Activated T-cell treated with anti-CD3 and anti-CD28 coated beads, Interleukin-2, amount 50 U/mL, for 72 hours (primary cell): ENCODE measurements at regions not wholly inside any gene's neighbourhood (a gene's known extent, or its start where the extent isn't known, plus 50 kb on each side); places are given as distances from the start of the nearest gene placed in this dataset.

Experiments
- ATAC-seq, 2 donors: fragments of 150-1000 bp; cut with Tn5 transposase; replicated peaks in 1 of 2; 2 replicates each; pipeline ENCODE4 v1.10.0; 2021; ENCODE audit warnings: moderate library complexity in 2 of 2, mild to moderate bottlenecking in 1 of 2
- DNase-seq, 2 donors: peaks; one replicate each; pipeline ENCODE4 v3.0.0; 2021 to 2022; ENCODE audit warnings: mixed read lengths in 1 of 2
- H3K27ac Mint-ChIP-seq: one replicate; pipeline ENCODE4 v1.8.0; 2022; ENCODE audit warnings: mild to moderate bottlenecking, moderate library complexity, mixed read lengths
- H3K27me3 Mint-ChIP-seq: one replicate; pipeline ENCODE4 v1.8.0; 2022; ENCODE audit warnings: low read depth, mixed read lengths
- H3K36me3 Mint-ChIP-seq, 2 donors: one replicate each; pipeline ENCODE4 v1.8.0; 2022; ENCODE audit warnings: mixed read lengths in 2 of 2, mild to moderate bottlenecking in 1 of 2; ENCODE audit not compliant: insufficient read depth in 2 of 2
- H3K4me1 Mint-ChIP-seq: one replicate; pipeline ENCODE4 v1.8.0; 2022; ENCODE audit warnings: low read depth, mixed read lengths
- H3K4me3 Mint-ChIP-seq, 2 donors: one replicate each; pipeline ENCODE4 v1.8.0; 2022; ENCODE audit warnings: mild to moderate bottlenecking in 2 of 2, mixed read lengths in 2 of 2, moderate library complexity in 2 of 2
- H3K9me3 Mint-ChIP-seq, 2 donors: one replicate each; pipeline ENCODE4 v1.8.0; 2022; ENCODE audit warnings: mixed read lengths in 2 of 2

DNA sequence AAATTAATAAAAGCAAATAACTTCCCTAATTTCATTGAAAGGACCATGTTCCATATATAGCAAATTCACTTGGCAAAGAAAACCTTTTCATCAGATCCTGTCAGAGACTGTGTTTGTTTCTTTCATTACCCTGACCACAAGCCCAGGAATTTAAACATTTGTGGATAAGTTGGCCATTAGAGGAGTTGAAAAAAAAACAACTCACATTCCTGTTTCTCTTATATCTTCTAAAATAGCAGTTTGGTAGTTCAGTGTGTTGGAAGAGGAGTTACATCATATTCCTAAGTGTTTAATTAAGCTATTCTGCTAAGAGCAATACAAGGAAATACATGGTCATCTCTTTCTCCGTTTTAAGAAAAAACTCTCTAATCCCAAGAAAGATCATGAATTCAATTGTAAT, 505.6 kb downstream of the TLE1 start:
- ATAC-seq (no peak), DNase-seq (no peak)
- no peaks in the 10 kb centered on the region for H3K27me3 Mint-ChIP-seq
- H3K4me3 Mint-ChIP-seq = no peak overlapping the region
- no peak overlapping the region for H3K27ac Mint-ChIP-seq
- H3K36me3 Mint-ChIP-seq = no peaks in the 10 kb centered on the region
- peaks cover 0 to 2% of the 10 kb centered on the region in 2 donors for H3K9me3 Mint-ChIP-seq
- no peaks in the 10 kb centered on the region for H3K4me1 Mint-ChIP-seq

DNA sequence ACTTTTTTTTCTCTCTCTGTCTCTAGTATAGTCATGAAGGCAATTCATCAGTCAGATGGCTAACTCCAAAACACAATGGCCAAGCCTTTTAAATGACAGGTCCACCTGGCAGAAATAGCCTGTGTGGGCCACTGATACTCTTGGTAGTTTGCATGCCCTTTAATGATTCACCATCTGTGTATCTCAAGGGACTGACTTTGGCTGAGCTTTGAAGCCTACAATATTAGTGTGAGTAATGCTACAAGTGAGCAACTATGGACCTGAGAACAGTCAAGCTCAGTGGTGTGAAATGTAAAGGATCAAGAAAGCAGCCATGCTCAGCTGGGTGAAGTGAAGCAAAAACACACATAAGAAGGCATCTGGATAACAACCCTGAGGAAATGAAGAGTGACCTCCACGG, 506.9 kb downstream of the TLE1 start:
- Mint-ChIP-seq H3K27ac (no peak overlapping the region), H3K4me1 (no peaks in the 10 kb centered on the region), H3K36me3 (no peaks in the 10 kb centered on the region), H3K27me3 (no peaks in the 10 kb centered on the region), H3K9me3 (peaks cover 0 to 2% of the 10 kb centered on the region in 2 donors), H3K4me3 (no peak overlapping the region)
- ATAC-seq = no peak
- DNase-seq = no peak

DNA sequence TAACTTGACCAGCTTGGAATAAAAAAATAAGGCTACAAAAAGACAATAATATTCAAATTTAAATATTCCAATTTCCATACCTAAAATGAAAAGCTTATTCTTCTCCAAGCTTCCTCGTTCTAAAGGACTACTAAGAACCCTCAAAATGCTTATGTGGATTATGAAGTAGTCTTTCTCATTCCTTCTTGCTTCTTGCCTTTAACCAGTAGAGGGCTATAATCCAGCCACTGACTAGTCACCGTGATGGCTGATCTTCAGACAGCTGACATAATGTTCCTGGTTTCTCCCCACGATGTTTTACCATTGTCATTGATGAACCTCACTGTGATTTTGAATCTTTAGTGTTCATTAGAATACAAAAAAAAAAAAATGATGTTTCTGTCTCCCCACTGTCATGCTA, 515.3 kb downstream of the TLE1 start:
- no peak for ATAC-seq
- DNase-seq = no peak
- Mint-ChIP-seq H3K27ac (no peak overlapping the region), H3K9me3 (peaks cover 2 to 4% of the 10 kb centered on the region in 2 donors), H3K36me3 (no peaks in the 10 kb centered on the region), H3K4me1 (no peaks in the 10 kb centered on the region), H3K27me3 (no peaks in the 10 kb centered on the region), H3K4me3 (no peak overlapping the region)

DNA sequence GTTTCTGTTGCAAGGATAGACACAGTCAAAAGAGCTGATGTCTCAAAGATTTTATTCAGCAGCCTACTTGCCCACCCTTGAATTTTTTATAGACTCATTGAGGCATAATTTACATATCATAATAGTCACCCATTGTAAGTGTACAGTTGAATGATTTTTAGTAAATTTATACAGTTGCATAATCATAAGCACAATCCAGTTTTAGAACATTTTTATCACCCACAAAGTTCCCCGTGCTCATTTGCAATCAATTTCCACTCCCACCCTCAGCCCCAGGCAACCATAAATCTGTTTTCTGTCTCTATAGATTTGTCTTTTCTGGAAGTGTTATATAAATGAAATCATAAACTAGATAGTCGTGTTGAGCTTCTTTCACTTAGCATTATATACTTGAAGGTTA, 517.7 kb downstream of the TLE1 start:
- no peaks in the 10 kb centered on the region for H3K4me1 Mint-ChIP-seq
- no peak overlapping the region for H3K27ac Mint-ChIP-seq
- H3K36me3 Mint-ChIP-seq = no peaks in the 10 kb centered on the region
- peaks cover 5 to 11% of the 10 kb centered on the region in 2 donors for H3K9me3 Mint-ChIP-seq
- no peaks in the 10 kb centered on the region for H3K27me3 Mint-ChIP-seq
- no peak for DNase-seq
- ATAC-seq = no peak
- H3K4me3 Mint-ChIP-seq = no peak overlapping the region

DNA sequence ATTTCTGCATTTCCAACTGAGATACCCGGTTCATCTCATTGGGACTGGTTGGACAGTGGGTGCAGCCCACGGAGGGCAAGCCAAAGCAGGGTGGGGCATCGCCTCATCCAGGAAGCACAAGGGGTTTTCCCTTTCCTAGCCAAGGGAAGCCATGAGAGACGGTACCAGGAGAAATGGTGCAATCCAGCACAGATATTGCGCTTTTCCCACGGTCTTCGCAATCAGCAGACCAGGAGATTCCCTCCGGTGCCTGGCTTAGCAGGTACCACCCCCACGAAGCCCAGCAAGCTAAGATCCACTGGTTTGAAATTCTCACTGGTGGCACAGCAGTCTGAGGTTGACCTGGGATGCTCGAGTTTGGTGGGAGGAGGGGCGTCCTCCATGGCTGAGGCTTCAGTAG, 527.0 kb downstream of the TLE1 start:
- Mint-ChIP-seq H3K27ac (no peak overlapping the region), H3K9me3 (peaks cover 15 to 16% of the 10 kb centered on the region in 2 donors), H3K4me3 (no peak overlapping the region), H3K27me3 (peaks cover 2% of the 10 kb centered on the region), H3K36me3 (peaks cover 0 to 2% of the 10 kb centered on the region in 2 donors), H3K4me1 (no peaks in the 10 kb centered on the region)
- ATAC-seq (no peak), DNase-seq (no peak)

DNA sequence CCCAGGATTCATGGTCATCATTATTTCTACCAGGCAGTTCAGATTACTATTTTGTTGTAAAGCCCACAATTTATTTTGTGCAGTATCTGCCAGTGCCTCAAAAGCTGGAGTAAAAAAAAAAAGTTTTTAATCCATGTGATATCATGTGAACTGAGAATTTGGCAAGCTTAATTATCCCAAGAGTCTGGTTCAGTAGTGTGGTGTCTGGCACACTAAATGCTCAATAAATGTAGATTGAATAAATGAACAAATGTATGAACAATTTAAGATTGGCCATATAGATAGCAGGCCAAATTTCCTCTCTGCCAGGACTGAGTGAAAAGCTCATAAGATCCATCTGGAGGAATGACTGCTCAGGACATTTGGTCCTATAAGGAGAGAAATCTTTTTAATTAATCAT, 533.0 kb downstream of the TLE1 start:
- Mint-ChIP-seq H3K36me3 (no peaks in the 10 kb centered on the region), H3K4me1 (no peaks in the 10 kb centered on the region), H3K4me3 (no peak overlapping the region), H3K27me3 (peaks cover 7% of the 10 kb centered on the region), H3K27ac (no peak overlapping the region), H3K9me3 (peaks cover 8 to 9% of the 10 kb centered on the region in 2 donors)
- DNase-seq (no peak), ATAC-seq (no peak)

DNA sequence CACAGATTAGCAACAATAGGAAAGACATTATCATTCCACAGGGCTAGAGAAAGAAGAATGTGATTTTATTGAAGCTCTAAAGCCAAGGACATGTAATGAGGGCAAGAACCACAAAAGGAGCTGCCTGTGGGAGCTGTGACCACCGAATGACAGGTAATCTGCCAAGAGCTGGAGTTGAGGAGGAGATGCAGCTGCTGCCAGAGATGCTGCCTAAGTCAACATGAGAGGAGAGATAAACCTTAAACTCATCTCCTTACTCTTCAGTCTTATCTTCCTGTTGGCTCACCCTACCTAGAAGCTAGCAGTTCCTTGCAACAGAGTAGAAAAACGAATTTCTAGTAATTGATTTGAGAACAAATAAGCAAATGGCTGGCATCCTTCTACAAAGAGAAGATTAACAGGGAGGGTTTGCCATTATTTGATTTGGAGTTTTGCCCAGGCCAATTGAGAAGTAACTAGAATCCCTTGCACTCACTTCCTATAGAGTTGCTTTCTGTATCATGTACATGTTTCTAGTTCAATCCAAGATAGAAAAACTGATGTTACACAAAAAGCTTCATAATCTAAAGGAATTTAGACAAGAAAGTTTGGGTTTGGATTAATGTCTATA, 539.2 kb downstream of the TLE1 start:
- Mint-ChIP-seq H3K27ac (no peak overlapping the region), H3K27me3 (no peaks in the 10 kb centered on the region), H3K4me1 (peaks cover 4% of the 10 kb centered on the region), H3K36me3 (no peaks in the 10 kb centered on the region), H3K9me3 (peaks cover 4 to 7% of the 10 kb centered on the region in 2 donors), H3K4me3 (no peak overlapping the region)
- ATAC-seq (no peak), DNase-seq (no peak)

DNA sequence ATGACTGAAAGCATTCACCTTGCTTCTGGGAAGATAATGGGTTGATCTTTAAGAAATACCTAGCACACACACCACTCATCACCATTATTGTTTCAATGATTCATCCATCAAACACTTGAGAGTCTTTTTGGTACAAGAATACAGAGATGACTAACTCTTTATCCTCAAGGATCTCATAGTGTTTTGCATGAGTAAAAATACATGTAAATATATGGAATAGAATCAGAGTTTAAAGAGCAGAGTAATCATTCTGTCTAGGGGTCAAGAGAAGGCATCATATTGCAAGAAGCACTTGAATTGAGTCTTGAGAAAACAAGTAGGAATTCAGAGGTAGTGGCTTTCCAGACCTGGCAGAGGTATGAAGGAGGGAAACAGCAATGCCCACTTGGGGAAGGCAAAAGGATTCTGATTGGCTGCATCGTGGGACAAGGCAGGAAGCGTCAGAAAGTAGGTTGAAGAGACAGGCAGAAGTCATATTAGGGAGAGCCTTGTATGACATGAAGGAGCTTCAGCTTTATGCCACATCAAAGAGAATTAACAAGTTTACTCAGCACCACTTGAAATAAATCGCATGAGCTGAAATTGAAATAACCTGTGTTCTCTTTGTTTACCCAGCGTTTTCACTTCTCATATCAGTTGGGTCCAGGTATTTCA, 542.5 kb downstream of the TLE1 start:
- Mint-ChIP-seq H3K36me3 (no peaks in the 10 kb centered on the region), H3K4me3 (no peak overlapping the region), H3K27ac (no peak overlapping the region), H3K9me3 (peaks cover 2 to 6% of the 10 kb centered on the region in 2 donors), H3K27me3 (no peaks in the 10 kb centered on the region), H3K4me1 (peaks cover 4% of the 10 kb centered on the region)
- DNase-seq (no peak), ATAC-seq (no peak)

DNA sequence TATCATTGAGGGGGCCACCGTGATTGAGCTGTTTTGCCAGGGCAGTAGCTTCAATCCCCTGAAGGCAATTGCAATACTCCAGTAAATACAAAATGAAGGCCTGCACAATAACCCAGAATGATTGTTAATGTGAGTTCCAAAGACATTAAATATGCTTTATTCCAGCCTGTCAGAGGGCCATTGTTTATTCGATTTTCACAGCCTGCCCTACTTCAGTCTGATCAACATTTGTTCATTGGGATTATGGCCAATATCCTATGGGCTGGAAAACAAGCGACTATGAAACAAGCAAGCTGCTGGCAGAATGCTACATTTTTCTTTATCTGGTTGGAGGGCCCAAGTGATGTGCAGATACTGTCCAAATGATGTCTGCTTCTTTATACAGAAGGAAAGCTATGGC, 543.1 kb downstream of the TLE1 start:
- Mint-ChIP-seq H3K27me3 (no peaks in the 10 kb centered on the region), H3K36me3 (no peaks in the 10 kb centered on the region), H3K9me3 (peaks cover 2 to 6% of the 10 kb centered on the region in 2 donors), H3K4me1 (peaks cover 4% of the 10 kb centered on the region), H3K4me3 (no peak overlapping the region), H3K27ac (no peak overlapping the region)
- DNase-seq = no peak
- no peak for ATAC-seq

DNA sequence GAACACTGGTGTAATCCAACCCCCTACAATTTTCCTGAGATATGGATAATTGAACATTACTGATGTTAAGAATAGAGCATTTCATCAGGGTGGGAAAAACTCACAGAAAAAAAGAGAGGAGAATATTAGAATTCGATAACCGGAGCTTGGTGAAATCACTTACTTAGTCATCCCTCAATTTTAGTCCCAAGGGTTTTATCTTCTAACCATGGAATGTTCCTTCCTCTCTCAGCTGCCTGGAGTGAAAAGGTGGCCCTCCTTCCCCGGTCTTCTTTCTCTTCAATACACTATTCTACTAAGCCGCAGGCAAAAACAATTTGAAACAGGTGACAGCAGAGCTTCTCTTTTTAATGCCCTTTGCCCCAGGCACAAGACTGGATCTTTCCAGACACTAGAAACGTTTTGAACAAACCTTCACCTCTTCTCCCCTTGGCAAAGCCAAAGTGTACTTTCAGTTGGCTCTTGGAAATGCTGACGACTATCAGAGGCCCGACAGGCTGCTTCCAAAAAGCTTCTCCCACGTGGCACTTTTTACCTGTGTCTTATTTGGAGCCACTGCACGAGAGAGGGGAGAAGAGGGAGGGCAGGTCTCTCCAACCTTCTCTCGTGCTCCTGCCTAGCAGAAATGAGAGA, 543.9 kb downstream of the TLE1 start:
- Mint-ChIP-seq H3K4me1 (peaks cover 4% of the 10 kb centered on the region), H3K27me3 (no peaks in the 10 kb centered on the region), H3K36me3 (no peaks in the 10 kb centered on the region), H3K9me3 (peaks cover 2 to 6% of the 10 kb centered on the region in 2 donors), H3K27ac (no peak overlapping the region), H3K4me3 (no peak overlapping the region)
- ATAC-seq (no peak), DNase-seq (no peak)

DNA sequence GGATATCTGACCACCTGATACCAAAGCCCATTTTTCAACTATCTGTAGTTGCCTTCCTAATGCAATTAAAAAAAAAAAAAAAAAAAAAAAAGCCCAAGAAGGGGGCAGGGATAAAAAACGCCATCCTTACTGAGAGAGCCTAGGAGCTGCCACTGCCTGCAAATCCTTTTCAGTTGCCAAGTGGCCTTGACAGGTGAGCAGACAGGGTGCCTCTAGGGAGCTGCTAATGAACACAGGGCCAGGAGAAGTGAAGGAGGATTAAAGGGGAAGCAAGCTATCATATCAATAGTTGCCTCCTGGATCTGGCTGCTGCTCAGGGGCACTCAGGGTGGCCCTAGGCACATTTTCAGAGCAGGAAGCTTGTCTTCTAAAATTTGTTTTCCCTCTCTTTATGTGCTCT, 547.4 kb downstream of the TLE1 start:
- Mint-ChIP-seq H3K36me3 (no peaks in the 10 kb centered on the region), H3K27ac (no peak overlapping the region)

DNA sequence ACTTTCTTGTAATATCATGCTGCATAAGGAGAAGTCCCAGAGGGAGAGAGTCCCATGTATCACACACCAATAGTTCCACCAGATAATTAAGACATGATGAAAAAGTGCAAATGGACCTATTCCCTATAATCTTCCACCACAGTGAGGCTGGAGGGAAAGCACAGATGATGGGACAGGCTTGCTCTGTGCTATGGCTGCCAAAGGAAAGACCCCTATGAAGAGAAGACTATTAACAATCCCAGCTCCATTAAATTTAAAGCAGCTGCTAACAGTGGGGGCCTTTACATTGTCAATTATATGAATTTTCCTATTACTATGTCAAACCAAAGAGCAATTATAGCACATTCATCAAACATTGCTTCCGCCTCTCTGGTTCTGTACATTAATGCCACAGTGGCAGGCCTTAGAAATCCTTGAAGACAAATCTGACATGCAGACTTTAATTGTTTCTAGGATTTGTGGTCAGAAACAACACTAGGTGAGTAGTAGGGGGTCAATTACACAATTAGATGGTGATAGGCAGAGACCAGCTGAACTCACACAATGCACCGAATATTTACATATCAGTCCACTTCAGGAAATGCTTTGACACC, 551.3 kb downstream of the TLE1 start:
- ATAC-seq (no peak), DNase-seq (no peak)
- Mint-ChIP-seq H3K4me1 (no peaks in the 10 kb centered on the region), H3K27ac (no peak overlapping the region), H3K27me3 (no peaks in the 10 kb centered on the region), H3K36me3 (no peaks in the 10 kb centered on the region), H3K4me3 (no peak overlapping the region), H3K9me3 (peaks cover 0 to 2% of the 10 kb centered on the region in 2 donors)

More for the DNA sequence above, 547.4 kb downstream of the TLE1 start:
- ATAC-seq (no peak), DNase-seq (no peak)
- H3K4me3 Mint-ChIP-seq = no peak overlapping the region
- H3K27me3 Mint-ChIP-seq = no peaks in the 10 kb centered on the region
- peaks cover 2 to 4% of the 10 kb centered on the region in 2 donors for H3K9me3 Mint-ChIP-seq
- peaks cover 4% of the 10 kb centered on the region for H3K4me1 Mint-ChIP-seq

DNA sequence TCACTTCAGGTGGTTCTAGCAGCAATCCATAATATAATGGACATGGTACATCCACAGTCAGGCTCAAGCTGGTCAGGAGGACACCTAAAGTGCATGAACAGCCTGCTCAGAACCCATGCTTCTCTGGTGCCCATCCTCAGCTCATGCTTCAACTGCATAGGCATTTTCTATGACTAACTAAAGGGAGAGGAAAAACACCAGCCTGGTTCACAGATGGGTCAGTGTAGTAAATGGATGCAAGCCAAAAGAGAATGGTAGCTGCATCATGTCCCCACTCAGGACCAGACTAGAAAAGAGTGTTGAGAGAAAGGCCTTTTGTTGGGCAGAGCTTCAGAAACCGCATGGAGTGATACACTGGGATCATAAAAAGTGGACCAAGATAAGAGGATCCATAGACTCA, 556.6 kb downstream of the TLE1 start:
- Mint-ChIP-seq H3K36me3 (no peaks in the 10 kb centered on the region), H3K9me3 (peaks cover 0 to 1% of the 10 kb centered on the region in 2 donors), H3K4me1 (no peaks in the 10 kb centered on the region), H3K27ac (no peak overlapping the region), H3K27me3 (no peaks in the 10 kb centered on the region), H3K4me3 (no peak overlapping the region)
- DNase-seq (no peak), ATAC-seq (no peak)
